GM12878 (cell line): ENCODE measurements at regions not wholly inside any gene's neighbourhood (a gene's known extent, or its start where the extent isn't known, plus 50 kb on each side); places are given as distances from the start of the nearest gene placed in this dataset.

Experiments used
- ATAC-seq: fragments of 200-7000 bp; cut with Tn5 transposase; 3 replicates; pipeline ENCODE4 v1.9.1; 2020; ENCODE audit warnings: mild to moderate bottlenecking, moderate library complexity
- BruUV-seq: library from RNA; stranded (reverse); fragments of 400-500 nt; replicated peaks from 2 replicates; lab custom pipeline; 2021; lab: Mats Ljungman, UMichigan
- CTCF ChIA-PET: fragments of 300-600 bp; sonication (Branson Sonifier 250); formaldehyde crosslinking; extraction: SDS; loops from one replicate; lab custom pipeline; 2021; ENCODE audit warnings: inconsistent platforms; lab: Yijun Ruan, JAX
- POLR2A ChIA-PET: fragments of 350-600 bp; formaldehyde crosslinking; extraction: SDS; loops from one replicate; lab custom pipeline; 2021; ENCODE audit warnings: inconsistent platforms; lab: Charles Lee
- RAD21 ChIA-PET: fragments of 300-600 bp; sonication (Branson Sonifier 250); formaldehyde crosslinking; loops from one replicate; lab custom pipeline; 2023; ENCODE audit warnings: antibody characterized with exemption; ENCODE audit not compliant: unreplicated experiment; lab: Charles Lee
- SMC1A ChIA-PET: fragments of 300-600 bp; sonication (Branson Sonifier 250); formaldehyde crosslinking; loops from one replicate; lab custom pipeline; 2023; ENCODE audit not compliant: unreplicated experiment, uncharacterized antibody; lab: Charles Lee
- DNase-seq: peaks from one replicate; pipeline ENCODE4 v3.0.0-alpha.2; 2011; ENCODE audit warnings: low read depth, low spot score
- FAIRE-seq: peaks from 3 replicates; lab custom pipeline; 2011; peaks lifted over from hg19 to GRCh38; lab: Jason Lieb, UNC
- H2AFZ ChIP-seq: 2 replicates; pipeline ENCODE4 v1.6.0; 2011; ENCODE audit warnings: low read depth, low read length, control low read depth; ENCODE audit not compliant: control insufficient read depth
- H3K27ac ChIP-seq: 2 replicates; pipeline ENCODE4 v1.5.1; 2011; ENCODE audit warnings: control low read depth; ENCODE audit not compliant: control insufficient read depth, insufficient read depth
- H3K27me3 ChIP-seq, 2 experiments: replicated peaks in 1 of 2; 2 replicates each; pipeline versions ENCODE4 v1.6.0 to v1.6.1; 2011; ENCODE audit warnings: low read length in 1 of 2; ENCODE audit not compliant: control insufficient read depth in 2 of 2, insufficient read depth in 2 of 2
- H3K36me3 ChIP-seq, 2 experiments: 2 replicates each; pipeline ENCODE4 v1.5.1; 2011; ENCODE audit warnings: low read length in 1 of 2; ENCODE audit not compliant: control insufficient read depth in 2 of 2, insufficient read depth in 2 of 2
- H3K4me1 ChIP-seq: 2 replicates; pipeline ENCODE4 v1.6.1; 2011; ENCODE audit warnings: mild to moderate bottlenecking, low read length, moderate library complexity, mixed read lengths; ENCODE audit not compliant: control insufficient read depth, insufficient read depth
- H3K4me2 ChIP-seq: 2 replicates; pipeline ENCODE4 v1.6.0; 2011; ENCODE audit warnings: control low read depth; ENCODE audit not compliant: control insufficient read depth, insufficient read depth
- H3K4me3 ChIP-seq: fragments of 200-600 bp; sonication (generic); 2 replicates; pipeline ENCODE4 v1.5.1; 2016
- H3K79me2 ChIP-seq: 2 replicates; pipeline ENCODE4 v1.6.0; 2011; ENCODE audit warnings: low read length; ENCODE audit not compliant: control insufficient read depth, insufficient read depth
- H3K9ac ChIP-seq: 2 replicates; pipeline ENCODE4 v1.8.0; 2011; ENCODE audit warnings: low read length, control low read depth, mixed read lengths; ENCODE audit not compliant: control insufficient read depth, insufficient read depth
- H3K9me3 ChIP-seq: replicated peaks from 3 replicates; pipeline ENCODE4 v1.5.1; 2011; ENCODE audit warnings: mild to moderate bottlenecking, low read length; ENCODE audit not compliant: control insufficient read depth, insufficient read depth
- H4K20me1 ChIP-seq: 2 replicates; pipeline ENCODE4 v1.6.0; 2011; ENCODE audit not compliant: control insufficient read depth, insufficient read depth
- FOXK2 ChIP-seq: fragments of 450-650 bp; IDR thresholded peaks from 2 replicates; pipeline ENCODE4 v1.6.1; 2017; ENCODE audit warnings: mild to moderate bottlenecking, moderate library complexity
- FOXM1 ChIP-seq: IDR thresholded peaks from 2 replicates; pipeline ENCODE4 v1.6.1; 2012; ENCODE audit warnings: low read depth, mild to moderate bottlenecking, inconsistent platforms, low read length, moderate library complexity
- NBN ChIP-seq: fragments of 450-650 bp; IDR thresholded peaks from 2 replicates; pipeline ENCODE4 v1.6.1; 2016
- NR2C2 ChIP-seq: IDR thresholded peaks from 2 replicates; pipeline ENCODE4 v1.6.1; 2011; ENCODE audit warnings: borderline replicate concordance, low read depth; ENCODE audit not compliant: control insufficient read depth, insufficient read length
- PAX5 ChIP-seq: IDR thresholded peaks from 2 replicates; pipeline ENCODE4 v1.6.1; 2011; ENCODE audit warnings: low read depth, low read length, borderline replicate concordance
- RELA ChIP-seq: fragments of 450-650 bp; IDR thresholded peaks from 2 replicates; pipeline ENCODE4 v1.8.0; 2014; ENCODE audit warnings: borderline replicate concordance; ENCODE audit not compliant: partially characterized antibody
- SUPT20H ChIP-seq: IDR thresholded peaks from 2 replicates; pipeline ENCODE4 v1.6.1; 2011; ENCODE audit warnings: low read depth, mild to moderate bottlenecking, low read length, moderate library complexity, borderline replicate concordance; ENCODE audit not compliant: control insufficient read depth
- TARDBP ChIP-seq: IDR thresholded peaks from 2 replicates; pipeline ENCODE4 v1.6.1; 2016; ENCODE audit warnings: borderline replicate concordance
- YY1 ChIP-seq: IDR thresholded peaks from 2 replicates; pipeline ENCODE4 v1.6.1; 2011; ENCODE audit warnings: low read depth, mild to moderate bottlenecking, low read length
- ZNF217 ChIP-seq: fragments of 450-650 bp; IDR thresholded peaks from 2 replicates; pipeline ENCODE4 v1.6.1; 2017; ENCODE audit warnings: antibody characterized with exemption, mild to moderate bottlenecking
- WGBS: methylation state at CpG from one replicate; pipeline ENCODE4 v1.1.6; 2016; ENCODE audit warnings: low lambda C conversion rate; ENCODE audit not compliant: insufficient replicate concordance, insufficient coverage; ENCODE audit errors: missing lambda C conversion rate; 5-methylcytosine and 5-hydroxymethylcytosine counted together
- in situ Hi-C: fragments of 300-500 bp; cut with MboI; formaldehyde crosslinking; loops from 9 replicates; pipeline ENCODE4 v1.14.3; 2018; ENCODE audit warnings: mixed read lengths
- intact Hi-C: fragments of 100-400 bp; cut with micrococcal nuclease; formaldehyde crosslinking; loops from one replicate; pipeline ENCODE4 v1.14.2; 2022; ENCODE audit not compliant: unreplicated experiment
- TF ChIP-seq, protein P1 (sequence below): IDR thresholded peaks from 2 replicates; pipeline ENCODE4 v1.6.1; 2012; ENCODE audit warnings: mild to moderate bottlenecking, low read depth, low read length
- TF ChIP-seq, protein P2 (sequence below): fragments of 450-650 bp; IDR thresholded peaks from 2 replicates; pipeline ENCODE4 v1.6.1; 2016; ENCODE audit warnings: mild to moderate bottlenecking, moderate library complexity, borderline replicate concordance

- Histone ChIP-seq H3K9me3 (no peaks in the 10 kb centered on the region), H3K27ac (no peak overlapping the region), H3K4me2 (no peak overlapping the region), H4K20me1 (no peaks in the 10 kb centered on the region), H3K36me3 (no peaks in the 10 kb centered on the region), H3K4me3 (no peak overlapping the region), H3K9ac (no peak overlapping the region), H3K4me1 (no peaks in the 10 kb centered on the region), H2AFZ (no peak overlapping the region), H3K79me2 (no peaks in the 10 kb centered on the region), H3K27me3 (peaks cover 4% of the 10 kb centered on the region in 2 experiments; a peak in 3 of 4 replicates)
- ChIA-PET RAD21 (no interaction called here), CTCF (interaction anchor here (0.6 kb wide), 1 partner anchor 800 kb away, joined by 3 read pairs; no protein-coding TSS in a partner anchor), SMC1A (interaction anchor here (0.6 kb wide), 1 partner anchor 641 kb away, joined by 3 read pairs; no protein-coding TSS in a partner anchor), POLR2A (no interaction called here)
- intact Hi-C loops (no loop called here), in situ Hi-C loops (no loop called here)
- FAIRE-seq: no peak
- BruUV-seq: no TSS peak
- no peak for ATAC-seq
- no peak for DNase-seq
- WGBS: 7% methylated on average over 17 of the region's 17 CpGs
- no peak for TF ChIP-seq FOXK2
- TF ChIP-seq NBN: no peak
- TF ChIP-seq NR2C2: no peak
- TF ChIP-seq ZNF217: no peak
- TF ChIP-seq, protein P1, sequence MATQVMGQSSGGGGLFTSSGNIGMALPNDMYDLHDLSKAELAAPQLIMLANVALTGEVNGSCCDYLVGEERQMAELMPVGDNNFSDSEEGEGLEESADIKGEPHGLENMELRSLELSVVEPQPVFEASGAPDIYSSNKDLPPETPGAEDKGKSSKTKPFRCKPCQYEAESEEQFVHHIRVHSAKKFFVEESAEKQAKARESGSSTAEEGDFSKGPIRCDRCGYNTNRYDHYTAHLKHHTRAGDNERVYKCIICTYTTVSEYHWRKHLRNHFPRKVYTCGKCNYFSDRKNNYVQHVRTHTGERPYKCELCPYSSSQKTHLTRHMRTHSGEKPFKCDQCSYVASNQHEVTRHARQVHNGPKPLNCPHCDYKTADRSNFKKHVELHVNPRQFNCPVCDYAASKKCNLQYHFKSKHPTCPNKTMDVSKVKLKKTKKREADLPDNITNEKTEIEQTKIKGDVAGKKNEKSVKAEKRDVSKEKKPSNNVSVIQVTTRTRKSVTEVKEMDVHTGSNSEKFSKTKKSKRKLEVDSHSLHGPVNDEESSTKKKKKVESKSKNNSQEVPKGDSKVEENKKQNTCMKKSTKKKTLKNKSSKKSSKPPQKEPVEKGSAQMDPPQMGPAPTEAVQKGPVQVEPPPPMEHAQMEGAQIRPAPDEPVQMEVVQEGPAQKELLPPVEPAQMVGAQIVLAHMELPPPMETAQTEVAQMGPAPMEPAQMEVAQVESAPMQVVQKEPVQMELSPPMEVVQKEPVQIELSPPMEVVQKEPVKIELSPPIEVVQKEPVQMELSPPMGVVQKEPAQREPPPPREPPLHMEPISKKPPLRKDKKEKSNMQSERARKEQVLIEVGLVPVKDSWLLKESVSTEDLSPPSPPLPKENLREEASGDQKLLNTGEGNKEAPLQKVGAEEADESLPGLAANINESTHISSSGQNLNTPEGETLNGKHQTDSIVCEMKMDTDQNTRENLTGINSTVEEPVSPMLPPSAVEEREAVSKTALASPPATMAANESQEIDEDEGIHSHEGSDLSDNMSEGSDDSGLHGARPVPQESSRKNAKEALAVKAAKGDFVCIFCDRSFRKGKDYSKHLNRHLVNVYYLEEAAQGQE: no peak
- no peak for TF ChIP-seq PAX5
- TF ChIP-seq FOXM1: no peak
- TF ChIP-seq RELA: no peak
- no peak for TF ChIP-seq YY1
- TF ChIP-seq, protein P2, sequence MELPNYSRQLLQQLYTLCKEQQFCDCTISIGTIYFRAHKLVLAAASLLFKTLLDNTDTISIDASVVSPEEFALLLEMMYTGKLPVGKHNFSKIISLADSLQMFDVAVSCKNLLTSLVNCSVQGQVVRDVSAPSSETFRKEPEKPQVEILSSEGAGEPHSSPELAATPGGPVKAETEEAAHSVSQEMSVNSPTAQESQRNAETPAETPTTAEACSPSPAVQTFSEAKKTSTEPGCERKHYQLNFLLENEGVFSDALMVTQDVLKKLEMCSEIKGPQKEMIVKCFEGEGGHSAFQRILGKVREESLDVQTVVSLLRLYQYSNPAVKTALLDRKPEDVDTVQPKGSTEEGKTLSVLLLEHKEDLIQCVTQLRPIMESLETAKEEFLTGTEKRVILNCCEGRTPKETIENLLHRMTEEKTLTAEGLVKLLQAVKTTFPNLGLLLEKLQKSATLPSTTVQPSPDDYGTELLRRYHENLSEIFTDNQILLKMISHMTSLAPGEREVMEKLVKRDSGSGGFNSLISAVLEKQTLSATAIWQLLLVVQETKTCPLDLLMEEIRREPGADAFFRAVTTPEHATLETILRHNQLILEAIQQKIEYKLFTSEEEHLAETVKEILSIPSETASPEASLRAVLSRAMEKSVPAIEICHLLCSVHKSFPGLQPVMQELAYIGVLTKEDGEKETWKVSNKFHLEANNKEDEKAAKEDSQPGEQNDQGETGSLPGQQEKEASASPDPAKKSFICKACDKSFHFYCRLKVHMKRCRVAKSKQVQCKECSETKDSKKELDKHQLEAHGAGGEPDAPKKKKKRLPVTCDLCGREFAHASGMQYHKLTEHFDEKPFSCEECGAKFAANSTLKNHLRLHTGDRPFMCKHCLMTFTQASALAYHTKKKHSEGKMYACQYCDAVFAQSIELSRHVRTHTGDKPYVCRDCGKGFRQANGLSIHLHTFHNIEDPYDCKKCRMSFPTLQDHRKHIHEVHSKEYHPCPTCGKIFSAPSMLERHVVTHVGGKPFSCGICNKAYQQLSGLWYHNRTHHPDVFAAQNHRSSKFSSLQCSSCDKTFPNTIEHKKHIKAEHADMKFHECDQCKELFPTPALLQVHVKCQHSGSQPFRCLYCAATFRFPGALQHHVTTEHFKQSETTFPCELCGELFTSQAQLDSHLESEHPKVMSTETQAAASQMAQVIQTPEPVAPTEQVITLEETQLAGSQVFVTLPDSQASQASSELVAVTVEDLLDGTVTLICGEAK: no peak
- no peak for TF ChIP-seq TARDBP
- TF ChIP-seq SUPT20H: no peak
These were observed 426.4 kb downstream of the CTTN start for GRCh38 chr11:70824605-70825245.
